ENCODE measurements at regions not wholly inside any gene's neighbourhood (a gene's known extent, or its start where the extent isn't known, plus 50 kb on each side); places are given as distances from the start of the nearest gene placed in this dataset.

- H3K27ac ChIP-seq (ENCODE audit: low read depth, low read length), result no peak overlapping the region
- H3K23ac ChIP-seq (ENCODE audit: low read length), result no peak overlapping the region
- no peak overlapping the region for H2BK5ac ChIP-seq (ENCODE audit: low read depth, low read length, poor library complexity)
- no peak overlapping the region for H3K4me2 ChIP-seq (ENCODE audit: low read length)
- no peak overlapping the region for H3K18ac ChIP-seq (ENCODE audit: low read length)
- no peaks in the 10 kb centered on the region for H3K36me3 ChIP-seq (ENCODE audit: control insufficient read depth in 1 of 2, insufficient read depth in 2 of 2, low read length in 2 of 2)
- H2AK5ac ChIP-seq (ENCODE audit: low read length), result no peak overlapping the region
- H3K27me3 ChIP-seq (ENCODE audit: insufficient read depth, low read length), result no peaks in the 10 kb centered on the region
- no peak overlapping the region for H3K4ac ChIP-seq (ENCODE audit: low read depth, low read length)
- H3K9ac ChIP-seq (ENCODE audit: low read length), result no peak overlapping the region
- H3K14ac ChIP-seq (ENCODE audit: low read length), result no peak overlapping the region
- H3K4me1 ChIP-seq (ENCODE audit: control insufficient read depth in 1 of 2, insufficient read depth in 2 of 2, low read length in 2 of 2), result peaks cover 0 to 1% of the 10 kb centered on the region in 2 experiments
- no peak overlapping the region for H2AFZ ChIP-seq (ENCODE audit: insufficient read depth, low read length, poor library complexity)
- no peaks in the 10 kb centered on the region for H3K79me2 ChIP-seq (ENCODE audit: control insufficient read depth, insufficient read depth, low read length, poor library complexity)
- no peak overlapping the region for H4K91ac ChIP-seq (ENCODE audit: low read depth, low read length)
- no CpG with 5 or more reads among the region's 2 CpGs for WGBS (ENCODE audit: extremely low coverage, insufficient coverage, insufficient read length)
- no peak overlapping the region for H2BK120ac ChIP-seq (ENCODE audit: insufficient read depth, low read length, poor library complexity)
- H3K4me3 ChIP-seq (ENCODE audit: low read depth, low read length), result no peak overlapping the region
- H3K9me3 ChIP-seq (ENCODE audit: insufficient read depth, low read depth, low read length), result no peaks in the 10 kb centered on the region
- no peak overlapping the region for H2BK12ac ChIP-seq (ENCODE audit: low read length)
- H4K8ac ChIP-seq (ENCODE audit: low read depth, low read length), result no peak overlapping the region
- DNase-seq, result no peak
- H4K12ac ChIP-seq (ENCODE audit: low read depth, low read length), result no peak overlapping the region
- H3K79me1 ChIP-seq (ENCODE audit: low read length), result no peaks in the 10 kb centered on the region
These were observed 62.8 kb upstream of the CDH6 start for GRCh38 chr5:31130676-31131075.

GRCh38 chr5:31124651-31125305 lies 68.7 kb upstream of the CDH6 start:
- Histone ChIP-seq H4K8ac (ENCODE audit: low read depth, low read length) (no peak overlapping the region), H2AK5ac (ENCODE audit: low read length) (no peak overlapping the region), H3K14ac (ENCODE audit: low read length) (no peak overlapping the region), H3K4ac (ENCODE audit: low read depth, low read length) (no peak overlapping the region), H2AFZ (ENCODE audit: insufficient read depth, low read length, poor library complexity) (no peak overlapping the region), H4K12ac (ENCODE audit: low read depth, low read length) (no peak overlapping the region), H3K18ac (ENCODE audit: low read length) (no peak overlapping the region), H3K27ac (ENCODE audit: low read depth, low read length) (no peak overlapping the region), H2BK5ac (ENCODE audit: low read depth, low read length, poor library complexity) (no peak overlapping the region), H3K36me3 (ENCODE audit: control insufficient read depth in 1 of 2, insufficient read depth in 2 of 2, low read length in 2 of 2) (no peaks in the 10 kb centered on the region), H3K79me2 (ENCODE audit: control insufficient read depth, insufficient read depth, low read length, poor library complexity) (no peaks in the 10 kb centered on the region), H4K91ac (ENCODE audit: low read depth, low read length) (no peak overlapping the region), H3K23ac (ENCODE audit: low read length) (no peak overlapping the region), H3K9me3 (ENCODE audit: insufficient read depth, low read depth, low read length) (no peaks in the 10 kb centered on the region), H3K9ac (ENCODE audit: low read length) (no peak overlapping the region), H3K4me1 (ENCODE audit: control insufficient read depth in 1 of 2, insufficient read depth in 2 of 2, low read length in 2 of 2) (no peaks in the 10 kb centered on the region), H3K27me3 (ENCODE audit: insufficient read depth, low read length) (no peaks in the 10 kb centered on the region), H3K4me2 (ENCODE audit: low read length) (no peak overlapping the region), H2BK120ac (ENCODE audit: insufficient read depth, low read length, poor library complexity) (no peak overlapping the region), H3K79me1 (ENCODE audit: low read length) (no peaks in the 10 kb centered on the region), H2BK12ac (ENCODE audit: low read length) (no peak overlapping the region), H3K4me3 (ENCODE audit: low read depth, low read length) (no peak overlapping the region)
- no peak for DNase-seq
- WGBS (ENCODE audit: extremely low coverage, insufficient coverage, insufficient read length), result no CpG with 5 or more reads among the region's 5 CpGs

- no CpG with 5 or more reads among the region's 1 CpG for WGBS (ENCODE audit: extremely low coverage, insufficient coverage, insufficient read length)
These were observed 69.5 kb upstream of the CDH6 start for GRCh38 chr5:31124026-31124425.

GRCh38 chr5:31122998-31123951 lies 70.2 kb upstream of the CDH6 start:
- no peak overlapping the region for H3K27ac ChIP-seq (ENCODE audit: low read depth, low read length)
- no peak overlapping the region for H2AFZ ChIP-seq (ENCODE audit: insufficient read depth, low read length, poor library complexity)
- H4K12ac ChIP-seq (ENCODE audit: low read depth, low read length), result no peak overlapping the region
- no peak overlapping the region for H3K4me3 ChIP-seq (ENCODE audit: low read depth, low read length)
- H4K8ac ChIP-seq (ENCODE audit: low read depth, low read length), result no peak overlapping the region
- H3K79me2 ChIP-seq (ENCODE audit: control insufficient read depth, insufficient read depth, low read length, poor library complexity), result no peaks in the 10 kb centered on the region
- no peaks in the 10 kb centered on the region for H3K27me3 ChIP-seq (ENCODE audit: insufficient read depth, low read length)
- no peak overlapping the region for H2BK5ac ChIP-seq (ENCODE audit: low read depth, low read length, poor library complexity)
- no peak overlapping the region for H2BK120ac ChIP-seq (ENCODE audit: insufficient read depth, low read length, poor library complexity)
- H3K23ac ChIP-seq (ENCODE audit: low read length), result no peak overlapping the region
- no peak overlapping the region for H3K14ac ChIP-seq (ENCODE audit: low read length)
- WGBS (ENCODE audit: extremely low coverage, insufficient coverage, insufficient read length), result no CpG with 5 or more reads among the region's 4 CpGs
- no peak overlapping the region for H2AK5ac ChIP-seq (ENCODE audit: low read length)
- H2BK12ac ChIP-seq (ENCODE audit: low read length), result no peak overlapping the region
- H3K9me3 ChIP-seq (ENCODE audit: insufficient read depth, low read depth, low read length), result no peaks in the 10 kb centered on the region
- no peaks in the 10 kb centered on the region for H3K36me3 ChIP-seq (ENCODE audit: control insufficient read depth in 1 of 2, insufficient read depth in 2 of 2, low read length in 2 of 2)
- no peaks in the 10 kb centered on the region for H3K4me1 ChIP-seq (ENCODE audit: control insufficient read depth in 1 of 2, insufficient read depth in 2 of 2, low read length in 2 of 2)
- no peak overlapping the region for H3K18ac ChIP-seq (ENCODE audit: low read length)
- no peak for DNase-seq
- no peak overlapping the region for H3K9ac ChIP-seq (ENCODE audit: low read length)
- H3K79me1 ChIP-seq (ENCODE audit: low read length), result no peaks in the 10 kb centered on the region
- no peak overlapping the region for H3K4me2 ChIP-seq (ENCODE audit: low read length)
- no peak overlapping the region for H4K91ac ChIP-seq (ENCODE audit: low read depth, low read length)
- H3K4ac ChIP-seq (ENCODE audit: low read depth, low read length), result no peak overlapping the region

More at GRCh38 chr5:31124026-31124425, 69.5 kb upstream of the CDH6 start:
- Histone ChIP-seq H3K79me2 (ENCODE audit: control insufficient read depth, insufficient read depth, low read length, poor library complexity) (no peaks in the 10 kb centered on the region), H4K12ac (ENCODE audit: low read depth, low read length) (no peak overlapping the region), H3K9me3 (ENCODE audit: insufficient read depth, low read depth, low read length) (no peaks in the 10 kb centered on the region), H3K4ac (ENCODE audit: low read depth, low read length) (no peak overlapping the region), H2AFZ (ENCODE audit: insufficient read depth, low read length, poor library complexity) (no peak overlapping the region), H3K27ac (ENCODE audit: low read depth, low read length) (no peak overlapping the region), H2BK12ac (ENCODE audit: low read length) (no peak overlapping the region), H3K4me2 (ENCODE audit: low read length) (no peak overlapping the region), H3K14ac (ENCODE audit: low read length) (no peak overlapping the region), H2AK5ac (ENCODE audit: low read length) (no peak overlapping the region), H3K9ac (ENCODE audit: low read length) (no peak overlapping the region), H3K4me3 (ENCODE audit: low read depth, low read length) (no peak overlapping the region), H3K79me1 (ENCODE audit: low read length) (no peaks in the 10 kb centered on the region), H3K27me3 (ENCODE audit: insufficient read depth, low read length) (no peaks in the 10 kb centered on the region), H2BK120ac (ENCODE audit: insufficient read depth, low read length, poor library complexity) (no peak overlapping the region), H3K23ac (ENCODE audit: low read length) (no peak overlapping the region), H3K18ac (ENCODE audit: low read length) (no peak overlapping the region), H3K4me1 (ENCODE audit: control insufficient read depth in 1 of 2, insufficient read depth in 2 of 2, low read length in 2 of 2) (no peaks in the 10 kb centered on the region), H4K8ac (ENCODE audit: low read depth, low read length) (no peak overlapping the region), H3K36me3 (ENCODE audit: control insufficient read depth in 1 of 2, insufficient read depth in 2 of 2, low read length in 2 of 2) (no peaks in the 10 kb centered on the region), H4K91ac (ENCODE audit: low read depth, low read length) (no peak overlapping the region), H2BK5ac (ENCODE audit: low read depth, low read length, poor library complexity) (no peak overlapping the region)
- DNase-seq, result no peak
